GM13976 (cell line): ENCODE measurements at regions not wholly inside any gene's neighbourhood (a gene's known extent, or its start where the extent isn't known, plus 50 kb on each side); places are given as distances from the start of the nearest gene placed in this dataset.
A peak's percentile ranks its signal among the peaks of the same experiment; 100 is the strongest.

Experiments used
- DNase-seq: peaks from one replicate; pipeline ENCODE4 v3.0.0; 2012; ENCODE audit warnings: low spot score
- CTCF ChIP-seq: IDR thresholded peaks from 2 replicates; pipeline ENCODE4 v1.5.1; 2012; ENCODE audit warnings: borderline replicate concordance, mild to moderate bottlenecking; ENCODE audit not compliant: insufficient read depth; ENCODE audit errors: extremely low read depth, missing control alignments, control extremely low read depth
- in situ Hi-C: fragments of 300-500 bp; cut with MboI; formaldehyde crosslinking; loops from one replicate; pipeline ENCODE4 v1.12.0; 2022; ENCODE audit warnings: low sequenced_read_pairs, mixed read lengths, inconsistent platforms; ENCODE audit not compliant: unreplicated experiment

DNA sequence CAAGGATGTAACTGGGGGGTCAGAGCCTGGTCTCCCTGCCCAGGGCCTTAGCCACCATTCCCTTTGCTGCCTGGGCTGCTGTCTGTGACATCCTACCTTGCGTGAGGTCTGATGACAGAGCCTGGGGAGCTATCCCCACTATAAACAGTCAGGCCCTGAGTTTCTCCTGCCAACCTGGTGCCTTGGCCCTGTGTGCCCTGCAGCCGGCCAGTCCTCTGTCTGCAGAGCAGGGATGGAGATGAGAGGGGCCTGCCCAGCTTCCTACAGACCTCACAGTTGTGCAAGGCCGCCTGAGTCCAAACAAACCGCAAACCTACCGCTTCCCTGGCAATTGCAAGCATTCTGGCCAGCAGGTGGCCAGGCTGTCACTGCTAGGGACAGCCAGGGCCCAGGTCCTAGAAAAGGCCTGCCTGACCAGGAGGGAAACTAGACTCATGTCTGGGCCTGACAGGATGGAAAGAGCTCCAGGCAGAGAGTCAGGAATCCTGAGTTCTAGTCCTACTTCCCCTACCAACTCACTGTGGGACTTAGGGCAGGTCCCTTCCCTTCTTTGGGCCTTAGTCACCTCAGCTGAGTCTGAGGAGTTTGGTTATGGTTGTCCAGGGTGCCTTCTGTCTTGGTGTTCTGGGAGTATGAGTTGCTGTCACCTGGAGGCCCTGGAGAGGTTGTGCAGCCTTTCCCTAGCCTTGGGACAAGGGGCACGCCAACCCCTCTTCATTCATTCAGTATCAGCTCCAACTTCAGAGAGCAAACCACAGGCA lies 86.2 kb downstream of the VEGFA start:
- in situ Hi-C loops = no loop called here
- DNase-seq = no peak
- TF ChIP-seq CTCF = no peak

- DNase-seq = peak; percentile 50
- TF ChIP-seq CTCF = no peak
- in situ Hi-C loops = no loop called here
These were observed 85.2 kb downstream of the VEGFA start for GRCh38 chr6:43855247-43855646.

- no peak for DNase-seq
- no peak for TF ChIP-seq CTCF
- in situ Hi-C loops = no loop called here
These were observed 83.1 kb downstream of the VEGFA start for GRCh38 chr6:43853066-43853650.

DNA sequence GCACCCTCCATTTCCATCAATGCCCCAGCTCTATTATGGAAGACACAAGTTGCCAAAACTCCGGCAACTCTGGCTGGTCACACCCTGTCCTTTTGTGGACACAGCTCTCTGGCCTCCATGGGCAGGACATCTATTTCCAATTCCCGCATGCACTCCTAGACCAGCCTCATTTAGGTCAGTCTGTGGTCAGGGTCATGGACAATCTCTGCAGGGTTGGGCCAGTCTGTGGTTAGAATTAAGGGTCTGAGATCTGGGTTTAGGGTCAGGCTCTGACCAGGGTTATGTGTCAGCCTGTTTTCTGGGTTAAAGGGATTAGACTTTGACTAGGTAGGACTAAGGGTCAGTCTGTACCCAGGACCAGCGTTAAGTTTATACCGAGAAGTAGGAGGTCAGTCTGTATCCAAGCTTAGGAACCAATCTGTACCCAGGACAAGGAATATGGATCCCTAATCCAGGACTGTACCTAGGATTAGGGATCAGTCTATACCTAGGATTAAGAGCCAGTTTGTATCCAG lies 82.4 kb downstream of the VEGFA start:
- no peak for DNase-seq
- TF ChIP-seq CTCF = no peak
- in situ Hi-C loops = no loop called here

- in situ Hi-C loops = no loop called here
- no peak for DNase-seq
- TF ChIP-seq CTCF = no peak
These were observed 81.3 kb downstream of the VEGFA start for GRCh38 chr6:43851204-43851865.

DNA sequence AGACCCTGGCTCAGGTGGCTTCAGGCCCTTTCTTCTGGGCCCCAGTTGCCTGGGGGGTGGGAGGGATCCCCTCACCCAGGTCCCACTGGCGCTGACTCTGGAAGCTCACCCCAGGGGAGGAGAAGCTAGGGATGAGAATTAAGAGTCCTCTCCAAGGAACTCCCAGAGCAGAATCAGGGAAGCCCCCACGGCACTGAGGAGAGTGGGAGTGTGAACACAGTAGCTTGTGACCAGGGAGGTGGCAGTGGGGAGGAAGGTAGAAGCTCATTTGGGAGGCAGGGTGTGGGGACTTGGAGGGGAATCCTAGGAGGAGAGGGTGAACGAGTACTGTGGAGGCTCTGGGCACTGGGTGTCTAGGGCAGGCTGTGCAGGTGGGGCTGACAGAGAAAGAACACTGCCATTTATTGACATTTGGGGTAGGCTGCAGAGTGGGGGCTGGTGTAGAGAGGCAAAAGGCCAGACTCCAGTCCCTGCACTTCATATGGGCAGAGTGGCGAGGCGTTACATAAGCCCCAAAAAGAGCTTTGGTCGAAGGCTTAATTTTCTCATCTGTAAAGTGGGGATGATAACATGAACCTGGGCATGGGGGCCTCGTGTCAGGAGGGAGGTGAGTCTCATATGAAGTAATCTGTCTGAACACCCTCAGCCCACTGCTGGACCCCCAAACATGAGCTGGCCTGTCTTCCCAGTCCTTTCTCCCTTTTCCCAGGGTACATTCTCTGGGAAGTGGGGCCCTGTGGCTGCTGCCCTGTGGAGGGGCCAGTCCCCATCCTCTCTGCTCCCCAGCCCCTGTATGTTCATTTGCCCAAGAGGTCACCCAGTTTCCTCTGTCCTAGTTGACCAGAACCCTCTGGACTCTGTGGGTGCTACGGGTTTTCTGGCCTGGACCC lies 80.5 kb downstream of the VEGFA start:
- in situ Hi-C loops = no loop called here
- no peak for DNase-seq
- no peak for TF ChIP-seq CTCF
